ENCODE measurements at regions not wholly inside any gene's neighbourhood (a gene's known extent, or its start where the extent isn't known, plus 50 kb on each side); places are given as distances from the start of the nearest gene placed in this dataset.
A peak's percentile ranks its signal among the peaks of the same experiment; 100 is the strongest.
"Not testable (repeated sequence)": the region's sequence is repeated elsewhere in the genome, so short reads cannot be mapped to it uniquely, and the experiment has no call there.

GRCh38 chr14:106359157-106359887 lies 832.9 kb downstream of the TMEM121 start:
- DNase-seq (ENCODE audit: low read depth in 2 of 3, low spot score in 1 of 3), result peak in 1 of 3 donors; percentile 70

DNA sequence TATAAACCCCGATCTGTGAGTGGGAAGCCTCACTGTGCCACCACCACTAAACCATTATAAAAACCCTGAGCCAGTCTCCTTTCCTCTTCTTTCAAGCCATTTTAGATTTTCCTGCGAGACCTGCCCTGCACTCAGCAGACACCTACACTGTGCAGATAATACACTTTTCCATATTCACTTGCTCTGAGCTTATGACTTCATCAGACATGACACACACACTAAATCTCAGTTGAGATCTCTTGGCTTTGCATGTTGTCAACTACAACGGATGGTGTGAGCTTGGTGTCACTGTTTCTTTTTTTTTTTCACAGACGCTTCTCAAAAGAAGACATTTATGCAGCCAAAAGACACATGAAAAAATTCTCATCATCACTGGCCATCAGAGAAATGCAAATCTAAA lies 839.0 kb downstream of the TMEM121 start:
- DNase-seq (ENCODE audit: low read depth in 2 of 3, low spot score in 1 of 3), result not testable (repeated sequence)

DNA sequence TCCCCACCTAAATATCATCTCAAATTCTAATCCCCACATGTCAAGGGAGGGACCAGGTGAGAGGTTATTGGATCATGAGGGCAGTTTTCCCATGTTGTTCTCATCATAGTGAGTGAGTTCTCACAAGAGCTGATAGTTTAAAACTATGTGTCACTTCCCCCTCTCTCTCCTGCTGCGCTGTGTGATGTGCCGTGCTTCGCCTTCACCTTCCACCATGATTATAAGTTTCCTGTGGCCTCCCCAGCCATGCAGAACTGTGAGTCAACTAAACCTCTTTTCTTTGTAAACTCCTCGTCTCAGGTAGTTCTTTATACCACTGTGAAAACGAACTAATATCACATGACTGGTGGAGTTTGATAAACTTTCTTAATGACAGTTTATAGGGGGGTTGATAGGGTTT lies 839.5 kb downstream of the TMEM121 start:
- not testable (repeated sequence) for DNase-seq (ENCODE audit: low read depth in 2 of 3, low spot score in 1 of 3)

- not testable (repeated sequence) for DNase-seq (ENCODE audit: low read depth in 2 of 3, low spot score in 1 of 3)
Observed at GRCh38 chr14:106366971-106367370, 840.6 kb downstream of the TMEM121 start.

GRCh38 chr14:106369456-106369855 lies 843.1 kb downstream of the TMEM121 start:
- not testable (repeated sequence) for DNase-seq (ENCODE audit: low read depth in 2 of 3, low spot score in 1 of 3)

- DNase-seq (ENCODE audit: low read depth in 2 of 3, low spot score in 1 of 3), result peak; percentile 71 to 77 (median 73)
Observed at GRCh38 chr14:106372870-106373652, 846.7 kb downstream of the TMEM121 start.

DNA sequence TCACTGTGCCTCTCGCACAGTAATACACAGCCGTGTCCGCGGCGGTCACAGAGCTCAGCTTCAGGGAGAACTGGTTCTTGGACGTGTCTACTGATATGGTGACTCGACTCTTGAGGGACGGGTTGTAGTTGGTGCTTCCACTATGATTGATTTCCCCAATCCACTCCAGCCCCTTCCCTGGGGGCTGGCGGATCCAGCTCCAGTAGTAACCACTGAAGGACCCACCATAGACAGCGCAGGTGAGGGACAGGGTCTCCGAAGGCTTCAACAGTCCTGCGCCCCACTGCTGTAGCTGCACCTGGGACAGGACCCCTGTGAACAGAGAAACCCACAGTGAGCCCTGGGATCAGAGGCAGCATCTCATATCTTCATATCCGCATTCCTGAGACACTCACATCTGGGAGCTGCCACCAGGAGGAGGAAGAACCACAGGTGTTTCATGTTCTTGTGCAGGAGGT lies 847.3 kb downstream of the TMEM121 start:
- DNase-seq (ENCODE audit: low read depth in 2 of 3, low spot score in 1 of 3), result not testable (repeated sequence)

GRCh38 chr14:106377432-106377831 lies 851.0 kb downstream of the TMEM121 start:
- DNase-seq (ENCODE audit: low read depth in 2 of 3, low spot score in 1 of 3), result no peak

DNA sequence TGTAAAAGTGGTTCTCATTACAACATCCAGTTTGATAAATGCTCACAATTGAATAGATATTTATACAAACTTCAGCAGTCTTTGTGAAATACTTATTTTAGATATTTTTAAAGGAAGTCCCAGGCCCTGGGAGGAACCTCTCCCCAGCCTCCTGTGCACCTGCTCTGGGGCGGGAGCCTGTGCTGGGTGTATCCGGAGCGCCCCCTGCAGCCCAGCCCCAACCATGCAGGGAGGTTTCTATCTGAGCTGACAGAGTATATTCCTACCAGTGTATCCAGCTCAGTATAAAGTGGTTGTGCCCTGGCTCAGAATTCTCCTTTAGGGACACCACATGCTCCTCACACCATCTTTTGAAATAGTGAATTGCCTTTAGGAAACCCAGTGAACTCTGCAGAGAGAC lies 851.8 kb downstream of the TMEM121 start:
- DNase-seq (ENCODE audit: low read depth in 2 of 3, low spot score in 1 of 3), result peak in 2 of 3 donors; percentile 28 to 47

DNA sequence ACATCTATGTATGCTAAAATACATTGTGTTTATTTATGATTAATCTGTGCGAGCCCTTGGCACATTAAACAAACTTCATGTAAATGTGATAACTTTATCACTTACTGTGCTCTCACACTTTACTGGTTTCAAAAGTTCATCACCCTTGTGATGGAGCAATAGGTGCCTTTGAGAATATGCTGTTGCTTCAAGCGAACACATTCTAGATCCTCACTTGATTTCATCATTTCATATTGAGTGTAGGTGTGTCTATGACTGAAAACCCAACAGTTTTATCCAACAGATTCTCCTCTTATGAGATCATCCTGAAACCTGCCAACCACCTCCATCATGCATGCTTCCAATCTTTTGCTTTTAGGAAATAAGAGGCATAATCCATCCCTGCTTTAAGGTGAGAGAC lies 854.4 kb downstream of the TMEM121 start:
- DNase-seq (ENCODE audit: low read depth in 2 of 3, low spot score in 1 of 3), result no peak

GRCh38 chr14:106389186-106389585 lies 862.8 kb downstream of the TMEM121 start:
- not testable (repeated sequence) for DNase-seq (ENCODE audit: low read depth in 2 of 3, low spot score in 1 of 3)

DNA sequence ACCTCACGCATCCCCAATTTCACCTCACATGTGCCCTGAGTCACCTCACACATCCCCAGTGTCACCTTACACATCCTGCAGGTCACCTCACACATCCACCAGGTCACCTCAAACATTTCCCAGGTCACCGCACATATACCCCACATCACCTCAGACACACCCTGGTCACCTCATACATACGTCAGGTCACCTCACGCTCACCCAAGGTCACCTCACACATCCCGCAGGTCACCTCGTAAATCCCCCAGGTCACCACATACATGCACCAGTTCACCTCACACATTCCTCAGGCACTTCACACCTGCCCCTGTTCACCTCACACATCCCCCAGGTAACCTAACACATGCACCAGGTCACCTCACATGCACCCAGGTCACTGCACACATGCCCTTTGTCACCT lies 864.0 kb downstream of the TMEM121 start:
- no peak for DNase-seq (ENCODE audit: low read depth in 2 of 3, low spot score in 1 of 3)

DNA sequence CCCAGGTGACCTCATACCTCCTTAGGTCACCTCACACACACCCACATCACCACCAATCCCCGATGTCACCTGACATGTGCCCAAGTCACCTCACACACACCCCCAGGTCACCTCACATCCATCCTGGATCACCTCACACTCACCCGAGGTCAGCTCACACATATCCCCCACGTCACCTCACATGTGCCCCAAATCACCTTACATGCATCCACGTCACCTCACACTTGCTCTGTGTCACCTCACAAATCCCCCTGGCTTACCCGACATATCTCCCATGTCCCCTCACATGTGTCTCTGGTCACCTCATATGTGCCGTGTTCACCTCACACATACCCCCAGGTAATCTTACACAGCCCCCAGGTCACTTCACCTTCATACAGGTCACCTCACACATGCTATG lies 864.6 kb downstream of the TMEM121 start:
- DNase-seq (ENCODE audit: low read depth in 2 of 3, low spot score in 1 of 3), result no peak

- no peak for DNase-seq (ENCODE audit: low read depth in 2 of 3, low spot score in 1 of 3)
Observed at GRCh38 chr14:106393742-106394141, 867.4 kb downstream of the TMEM121 start.

DNA sequence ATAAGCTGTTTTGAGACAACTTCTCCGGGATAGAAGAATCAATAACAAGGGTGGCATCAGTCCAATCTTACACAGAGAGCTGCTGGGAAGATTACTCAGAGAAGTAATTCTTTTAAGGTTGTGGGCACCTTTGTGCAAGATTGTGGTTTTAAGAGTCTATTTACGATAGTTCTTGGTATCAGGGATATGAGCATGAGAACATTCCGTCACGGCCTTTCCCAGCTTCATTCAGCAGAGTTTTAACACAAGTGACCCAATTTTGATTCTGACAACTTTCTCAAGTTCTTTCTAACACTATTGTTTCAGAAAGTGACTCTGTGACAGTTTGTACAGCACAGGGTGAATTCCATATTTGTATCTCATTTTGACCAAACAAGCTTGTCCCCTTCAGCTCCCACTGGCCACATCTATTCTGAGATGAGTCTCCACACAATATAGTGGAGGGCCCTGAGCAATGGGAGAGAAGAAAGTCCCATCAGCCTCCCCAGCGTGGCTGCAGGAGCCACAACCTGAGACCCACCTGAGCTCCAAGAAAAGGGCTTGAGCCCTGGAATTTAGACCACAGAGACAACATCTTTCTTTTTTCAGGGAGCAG lies 869.2 kb downstream of the TMEM121 start:
- no peak for DNase-seq (ENCODE audit: low read depth in 2 of 3, low spot score in 1 of 3)

- DNase-seq (ENCODE audit: low read depth in 2 of 3, low spot score in 1 of 3), result no peak
Observed at GRCh38 chr14:106396999-106397398, 870.6 kb downstream of the TMEM121 start.

- DNase-seq (ENCODE audit: low read depth in 2 of 3, low spot score in 1 of 3), result not testable (repeated sequence)
Observed at GRCh38 chr14:106398931-106399331, 872.5 kb downstream of the TMEM121 start.

DNA sequence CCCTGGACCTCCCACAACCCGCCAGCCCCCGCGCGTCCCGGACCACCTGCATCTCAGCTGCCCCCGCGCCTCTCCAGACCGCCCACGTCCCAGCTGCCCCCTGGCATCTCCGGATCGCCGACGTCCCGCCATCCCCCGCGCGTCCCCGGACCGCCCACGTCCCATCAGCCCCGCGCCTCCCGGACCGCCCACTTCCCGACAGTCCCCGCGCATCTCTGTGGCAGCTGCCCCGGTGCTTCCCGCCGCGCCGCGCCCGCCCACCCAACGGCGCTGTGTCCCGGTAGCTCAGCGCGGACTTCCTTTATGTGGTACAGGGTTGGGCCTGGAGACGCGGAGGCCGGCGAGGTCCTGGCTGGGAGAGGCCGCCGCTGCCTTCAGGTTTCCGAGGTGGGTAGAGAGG lies 874.9 kb downstream of the TMEM121 start:
- not testable (repeated sequence) for DNase-seq (ENCODE audit: low read depth in 2 of 3, low spot score in 1 of 3)

DNA sequence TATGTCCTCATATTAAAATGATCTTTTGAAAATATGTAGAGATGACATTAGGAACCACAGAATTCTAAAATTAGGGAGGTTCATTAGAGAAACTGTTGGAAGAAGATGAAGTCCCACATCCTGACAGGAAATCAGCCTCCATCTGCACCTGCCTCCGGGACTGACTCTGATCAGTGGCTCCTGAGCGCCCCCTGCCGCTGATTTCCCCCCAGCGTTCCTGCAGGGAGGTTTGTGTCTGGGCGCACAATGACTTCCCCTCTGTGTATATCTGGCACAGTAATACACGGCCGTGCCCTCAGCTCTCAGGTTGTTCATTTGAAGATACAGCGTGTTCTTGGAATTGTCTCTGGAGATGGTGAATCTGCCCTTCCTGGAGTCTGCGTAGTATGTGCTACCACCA lies 883.8 kb downstream of the TMEM121 start:
- DNase-seq (ENCODE audit: low read depth in 2 of 3, low spot score in 1 of 3), result peak; percentile 28 to 53 (median 37)

DNA sequence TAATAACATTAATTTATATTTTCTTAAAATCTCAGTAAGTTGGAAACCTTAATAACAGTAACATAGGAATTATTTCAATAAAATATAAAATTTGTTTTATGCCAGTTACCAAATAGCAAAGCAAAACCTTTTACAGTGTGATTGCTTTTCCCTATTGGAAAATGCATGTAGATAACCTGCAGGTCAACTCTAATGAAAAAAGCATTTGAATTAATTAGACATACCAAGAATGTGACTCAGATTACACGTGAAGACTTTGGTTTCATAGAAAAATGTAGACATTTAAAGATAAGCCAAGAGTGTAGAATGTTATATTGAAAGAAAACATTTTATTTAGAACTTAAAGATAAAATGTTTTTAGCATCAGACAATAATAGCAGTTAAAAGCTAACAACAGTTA lies 888.1 kb downstream of the TMEM121 start:
- DNase-seq (ENCODE audit: low read depth in 2 of 3, low spot score in 1 of 3), result no peak

DNA sequence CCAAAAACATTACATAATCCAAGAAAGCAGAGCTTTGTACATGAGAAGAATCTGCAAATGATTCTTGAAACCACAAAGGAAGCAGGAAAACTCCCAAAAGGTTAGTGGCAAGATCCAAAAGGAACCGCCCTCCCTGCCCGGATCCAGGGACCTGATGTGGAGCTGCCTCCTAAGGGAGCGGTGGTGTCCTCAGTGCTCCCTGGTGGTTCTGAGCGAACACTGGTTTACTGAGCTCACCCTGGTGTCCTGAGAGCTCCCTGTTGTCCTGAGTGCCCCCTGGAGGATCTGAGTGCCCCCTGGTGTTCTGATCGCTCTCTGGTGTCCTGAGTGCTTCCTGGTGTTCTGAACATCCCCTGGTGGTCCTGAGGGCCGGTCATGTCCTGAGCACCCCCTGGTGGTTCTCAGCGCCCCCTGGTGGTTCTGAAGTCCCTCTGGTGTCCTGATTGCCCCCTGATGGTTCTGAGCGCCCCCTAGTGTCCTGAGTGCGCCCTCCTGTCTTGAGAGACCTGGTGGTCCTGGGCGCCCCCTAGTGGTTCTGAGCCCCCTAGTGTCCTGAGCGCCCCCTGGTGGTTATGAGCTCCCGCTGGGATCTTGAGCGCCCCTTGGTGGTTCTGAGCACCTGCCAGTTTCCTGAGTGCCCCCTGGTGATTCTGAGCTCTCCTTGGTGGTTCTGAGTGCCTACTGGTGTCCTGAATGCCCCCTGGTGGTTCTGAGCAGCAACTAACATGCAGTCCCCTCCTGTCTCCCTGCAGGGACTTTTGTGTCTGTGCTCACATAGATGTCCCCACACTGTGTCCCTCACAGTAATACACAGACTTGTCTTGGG lies 891.1 kb downstream of the TMEM121 start:
- DNase-seq (ENCODE audit: low read depth in 2 of 3, low spot score in 1 of 3), result peak; percentile 96 to 100 (median 99)

All from stimulated activated CD4-positive, alpha-beta T cell treated with anti-CD3 and anti-CD28 coated beads, Interleukin-12 subunit alpha, Interleukin-12 subunit beta, amount 100 ng/mL, for 48 hours (primary cell).